Gastrocnemius medialis (tissue), 4 donors: ENCODE measurements at regions not wholly inside any gene's neighbourhood (a gene's known extent, or its start where the extent isn't known, plus 50 kb on each side); places are given as distances from the start of the nearest gene placed in this dataset.

Experiments used
- CTCF ChIP-seq, 5 experiments: fragments of 450-650 bp in 3 of 5; fragments of 200-600 bp in 2 of 5; sonication (generic) in 2 of 5; IDR thresholded peaks in 4 of 5; conservative IDR thresholded peaks in 1 of 5; 1 replicate in 4 of 5; 2 replicates in 1 of 5; pipeline ENCODE4 v1.5.1; 2016 to 2019; ENCODE audit warnings: antibody characterized with exemption in 5 of 5, mild to moderate bottlenecking in 3 of 5, moderate library complexity in 3 of 5
- POLR2A ChIP-seq, 2 donors: fragments of 450-650 bp; IDR thresholded peaks; one replicate each; pipeline ENCODE4 v1.6.1; 2017; ENCODE audit warnings: antibody characterized with exemption in 2 of 2, mild to moderate bottlenecking in 2 of 2, moderate library complexity in 2 of 2

GRCh38 chr3:163019260-163019659, 1522.7 kb downstream of the OTOL1 start:
- TF ChIP-seq CTCF (IDR thresholded peaks at IDR 0.05 in 4 of 5, conservative IDR thresholded peaks at IDR 0.05 in 1 of 5) (no peak), POLR2A (IDR thresholded peaks at IDR 0.05) (no peak)
